Nephron (organoid): ENCODE measurements at regions not wholly inside any gene's neighbourhood (a gene's known extent, or its start where the extent isn't known, plus 50 kb on each side); places are given as distances from the start of the nearest gene placed in this dataset.

Experiments
- H3K27ac Mint-ChIP-seq, 3 experiments: 2 replicates each; pipeline ENCODE4 v1.8.0; 2020; ENCODE audit warnings: mixed read lengths in 3 of 3, mild to moderate bottlenecking in 2 of 3, moderate library complexity in 1 of 3
- H3K27me3 Mint-ChIP-seq: 2 replicates; pipeline ENCODE4 v1.8.0; 2021; ENCODE audit warnings: low read depth, mild to moderate bottlenecking, moderate library complexity, mixed read lengths
- H3K36me3 Mint-ChIP-seq: 2 replicates; pipeline ENCODE4 v1.8.0; 2020; ENCODE audit warnings: low read depth, mixed read lengths
- H3K4me1 Mint-ChIP-seq: 2 replicates; pipeline ENCODE4 v1.8.0; 2020; ENCODE audit warnings: mixed read lengths
- H3K4me3 Mint-ChIP-seq, 3 experiments: 2 replicates each; pipeline ENCODE4 v1.8.0; 2020; ENCODE audit warnings: mild to moderate bottlenecking in 3 of 3, mixed read lengths in 3 of 3, moderate library complexity in 2 of 3
- H3K9me3 Mint-ChIP-seq: 2 replicates; pipeline ENCODE4 v1.8.0; 2020; ENCODE audit warnings: mixed read lengths
- TF ChIP-seq, protein P1 (sequence below), 3 experiments: fragments of 200-600 bp; sonication (generic); IDR thresholded peaks; one replicate each; pipeline ENCODE4 v1.5.0; 2021; ENCODE audit warnings: antibody characterized with exemption in 3 of 3; ENCODE audit not compliant: unreplicated experiment in 3 of 3

DNA sequence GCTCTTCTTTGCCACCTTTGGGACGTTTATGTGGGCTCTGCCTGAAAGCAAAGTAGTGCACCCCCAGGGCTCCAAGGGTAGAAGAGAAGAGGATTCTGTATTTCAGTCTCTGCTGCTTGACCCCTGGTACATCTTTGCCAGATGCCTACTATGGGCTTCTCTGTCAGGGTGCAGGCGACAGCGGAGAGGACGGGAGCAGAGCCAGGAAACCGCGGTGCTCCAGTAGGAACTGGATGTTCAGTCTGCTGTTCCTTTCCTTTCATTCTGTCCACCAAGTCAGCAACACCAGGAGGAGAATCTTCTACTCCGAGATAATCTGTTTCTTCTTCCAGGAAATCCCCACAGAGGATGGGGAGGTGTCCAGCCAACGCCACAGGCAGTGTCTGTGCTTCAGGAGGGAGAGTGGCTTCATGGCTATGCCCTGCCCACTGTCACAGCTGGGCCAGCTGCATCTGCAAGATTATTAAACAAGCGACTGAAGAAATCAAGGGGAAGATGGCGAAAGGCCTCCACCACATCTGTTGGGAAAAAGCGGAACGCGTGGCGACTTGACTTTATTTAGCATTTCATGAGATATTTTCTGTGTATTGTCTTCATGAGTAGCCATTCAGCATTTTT is 398.3 kb downstream of the IRX1 start:
- peaks cover 41% of the 10 kb centered on the region for H3K27me3 Mint-ChIP-seq

DNA sequence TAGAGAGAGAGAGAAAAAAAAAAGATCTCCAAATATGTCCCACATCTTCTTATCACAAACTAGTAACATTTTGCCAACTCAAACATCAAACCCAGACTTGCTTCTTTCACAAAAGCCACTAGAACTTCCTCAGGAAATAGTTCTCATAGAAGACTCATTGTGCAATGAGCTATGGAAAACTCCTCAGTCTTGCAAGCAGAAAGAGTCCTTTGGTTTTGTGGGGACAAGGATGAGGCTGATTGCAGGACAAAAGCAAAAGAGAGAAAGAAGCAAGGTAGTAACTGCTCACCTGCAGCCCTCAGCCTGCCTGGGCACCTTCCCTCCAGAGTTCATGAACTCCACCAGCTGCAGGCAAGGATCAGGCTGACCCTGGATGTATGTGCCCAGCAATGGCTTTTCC is 399.0 kb downstream of the IRX1 start:
- H3K4me3 Mint-ChIP-seq, result no peak overlapping the region
- TF ChIP-seq, protein P1, sequence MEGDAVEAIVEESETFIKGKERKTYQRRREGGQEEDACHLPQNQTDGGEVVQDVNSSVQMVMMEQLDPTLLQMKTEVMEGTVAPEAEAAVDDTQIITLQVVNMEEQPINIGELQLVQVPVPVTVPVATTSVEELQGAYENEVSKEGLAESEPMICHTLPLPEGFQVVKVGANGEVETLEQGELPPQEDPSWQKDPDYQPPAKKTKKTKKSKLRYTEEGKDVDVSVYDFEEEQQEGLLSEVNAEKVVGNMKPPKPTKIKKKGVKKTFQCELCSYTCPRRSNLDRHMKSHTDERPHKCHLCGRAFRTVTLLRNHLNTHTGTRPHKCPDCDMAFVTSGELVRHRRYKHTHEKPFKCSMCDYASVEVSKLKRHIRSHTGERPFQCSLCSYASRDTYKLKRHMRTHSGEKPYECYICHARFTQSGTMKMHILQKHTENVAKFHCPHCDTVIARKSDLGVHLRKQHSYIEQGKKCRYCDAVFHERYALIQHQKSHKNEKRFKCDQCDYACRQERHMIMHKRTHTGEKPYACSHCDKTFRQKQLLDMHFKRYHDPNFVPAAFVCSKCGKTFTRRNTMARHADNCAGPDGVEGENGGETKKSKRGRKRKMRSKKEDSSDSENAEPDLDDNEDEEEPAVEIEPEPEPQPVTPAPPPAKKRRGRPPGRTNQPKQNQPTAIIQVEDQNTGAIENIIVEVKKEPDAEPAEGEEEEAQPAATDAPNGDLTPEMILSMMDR (IDR thresholded peaks at IDR 0.05; ENCODE audit: unreplicated experiment in 3 of 3), result no peak
- H3K9me3 Mint-ChIP-seq, result peaks cover 9% of the 10 kb centered on the region
- no peak overlapping the region for H3K27ac Mint-ChIP-seq
- H3K27me3 Mint-ChIP-seq, result peaks cover 48% of the 10 kb centered on the region
- peaks cover 16% of the 10 kb centered on the region for H3K4me1 Mint-ChIP-seq
- H3K36me3 Mint-ChIP-seq, result peaks cover 3% of the 10 kb centered on the region

More for the DNA sequence above, 398.3 kb downstream of the IRX1 start:
- Mint-ChIP-seq H3K27ac (no peak overlapping the region), H3K4me3 (no peak overlapping the region), H3K9me3 (peaks cover 9% of the 10 kb centered on the region), H3K36me3 (peaks cover 3% of the 10 kb centered on the region), H3K4me1 (peaks cover 16% of the 10 kb centered on the region)
- TF ChIP-seq, protein P1 (IDR thresholded peaks at IDR 0.05; ENCODE audit: unreplicated experiment in 3 of 3), result no peak

DNA sequence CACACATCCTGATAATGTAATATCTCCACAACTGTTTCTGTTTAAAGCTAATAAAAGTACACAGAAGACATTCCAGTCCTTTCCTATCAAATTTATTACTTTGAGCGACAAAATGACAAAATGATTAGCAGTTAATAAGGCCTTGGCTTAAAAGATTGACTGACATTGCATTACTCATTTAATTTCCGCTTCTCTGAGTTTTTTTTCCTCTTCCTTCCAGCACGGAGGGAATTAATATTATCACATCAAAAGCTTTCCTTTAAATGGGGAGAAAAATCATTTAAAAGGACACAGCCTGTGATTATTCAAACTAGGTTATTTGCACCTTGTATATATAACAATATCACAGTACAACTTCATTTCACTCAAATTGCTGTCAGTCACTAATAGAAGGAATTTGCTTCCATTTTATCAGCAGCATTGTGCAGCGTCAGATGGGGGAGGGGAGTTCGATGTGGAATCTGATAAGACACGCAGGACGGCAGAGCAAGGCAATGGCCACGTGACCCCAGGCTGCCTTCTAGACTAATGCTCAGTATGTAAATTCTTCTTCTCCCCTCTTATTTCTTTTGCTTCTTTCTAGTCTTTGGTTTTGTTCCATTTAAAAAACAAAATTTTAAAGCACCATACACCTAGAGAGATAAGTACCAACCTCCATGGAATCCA is 400.5 kb downstream of the IRX1 start:
- H3K27ac Mint-ChIP-seq, result no peak overlapping the region
- H3K4me1 Mint-ChIP-seq, result peaks cover 16% of the 10 kb centered on the region
- H3K4me3 Mint-ChIP-seq, result no peak overlapping the region
- peaks cover 62% of the 10 kb centered on the region for H3K27me3 Mint-ChIP-seq
- peaks cover 8% of the 10 kb centered on the region for H3K9me3 Mint-ChIP-seq
- TF ChIP-seq, protein P1 (IDR thresholded peaks at IDR 0.05; ENCODE audit: unreplicated experiment in 3 of 3), result no peak
- H3K36me3 Mint-ChIP-seq, result peaks cover 3% of the 10 kb centered on the region

DNA sequence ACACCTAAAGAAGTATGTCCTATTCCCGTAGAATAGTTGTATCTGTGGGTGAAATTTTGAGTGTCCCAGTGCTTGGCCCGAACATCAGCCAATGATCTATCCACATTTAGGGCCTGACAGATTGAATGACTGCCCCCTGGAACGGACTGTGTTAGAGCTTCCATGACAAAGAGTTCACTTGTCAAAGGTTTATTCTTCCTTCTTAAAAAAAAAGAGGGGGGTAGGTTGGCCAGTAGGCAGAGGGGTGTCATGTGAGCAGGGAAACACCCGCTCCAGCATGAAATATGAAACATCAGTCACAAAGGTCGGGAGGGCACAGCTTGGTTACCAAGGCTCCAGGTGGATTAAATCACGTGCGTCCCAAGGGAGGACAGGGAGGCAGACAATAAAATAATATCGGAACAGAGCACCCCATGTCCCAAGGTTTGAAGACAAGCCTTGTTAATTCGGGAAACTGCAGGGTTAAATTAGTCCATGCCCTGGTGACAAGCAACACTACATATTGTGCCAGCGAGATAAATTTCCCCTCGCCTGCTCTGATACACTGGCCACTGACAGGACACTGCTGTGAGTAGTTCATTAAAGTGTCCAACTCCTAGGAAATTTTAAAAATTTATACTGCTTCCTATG is 401.2 kb downstream of the IRX1 start:
- peak overlapping the region in 1 of 3 experiments; percentile 5 for H3K27ac Mint-ChIP-seq
- peaks cover 70% of the 10 kb centered on the region for H3K27me3 Mint-ChIP-seq
- H3K4me1 Mint-ChIP-seq, result peaks cover 16% of the 10 kb centered on the region
- peak overlapping the region in 1 of 3 experiments; percentile 20 for H3K4me3 Mint-ChIP-seq
- no peaks in the 10 kb centered on the region for H3K36me3 Mint-ChIP-seq
- TF ChIP-seq, protein P1 (IDR thresholded peaks at IDR 0.05; ENCODE audit: unreplicated experiment in 3 of 3), result no peak
- peaks cover 2% of the 10 kb centered on the region for H3K9me3 Mint-ChIP-seq

DNA sequence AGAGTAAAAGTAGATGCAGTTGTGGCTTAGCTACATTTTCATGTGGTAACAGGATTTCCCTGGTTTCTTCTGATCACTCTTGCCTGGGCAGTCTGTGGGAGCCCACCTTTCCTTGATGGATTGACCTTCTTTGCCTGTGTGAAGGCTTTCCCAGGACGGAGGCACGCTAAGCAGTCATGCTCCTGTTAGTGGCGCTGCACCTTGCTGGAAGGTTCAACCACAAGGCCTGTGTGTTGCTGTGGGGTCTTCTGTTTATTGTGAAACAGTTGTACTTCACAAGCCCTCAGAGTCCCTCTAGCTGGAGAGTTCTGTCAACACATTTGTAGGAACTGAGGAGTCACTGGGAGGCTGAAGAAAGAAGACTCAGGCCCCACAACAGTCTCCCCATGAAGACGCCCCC is 402.0 kb downstream of the IRX1 start:
- Mint-ChIP-seq H3K36me3 (no peaks in the 10 kb centered on the region), H3K4me1 (peaks cover 16% of the 10 kb centered on the region), H3K27me3 (peaks cover 76% of the 10 kb centered on the region), H3K4me3 (no peak overlapping the region), H3K27ac (no peak overlapping the region), H3K9me3 (peaks cover 2% of the 10 kb centered on the region)
- TF ChIP-seq, protein P1 (IDR thresholded peaks at IDR 0.05; ENCODE audit: unreplicated experiment in 3 of 3), result no peak
